SK-N-SH (cell line): ENCODE measurements at regions not wholly inside any gene's neighbourhood (a gene's known extent, or its start where the extent isn't known, plus 50 kb on each side); places are given as distances from the start of the nearest gene placed in this dataset.
"Not testable (repeated sequence)": the region's sequence is repeated elsewhere in the genome, so short reads cannot be mapped to it uniquely, and the experiment has no call there.

Experiments
- CTCF ChIA-PET: fragments of 300-600, 350-600 bp; formaldehyde crosslinking; extraction: SDS; loops from one replicate; lab custom pipeline; 2021; lab: Yijun Ruan, JAX
- POLR2A ChIA-PET: fragments of 350-600 bp; sonication (Branson Sonifier 250); formaldehyde crosslinking; extraction: SDS; loops from one replicate; lab custom pipeline; 2020; ENCODE audit warnings: antibody characterized with exemption, inconsistent platforms; lab: Yijun Ruan, JAX
- DNase-seq: peaks from one replicate; pipeline ENCODE4 v3.0.0; 2012
- H2AFZ ChIP-seq: fragments of 200-600 bp; sonication (generic); 2 replicates; pipeline ENCODE4 v1.8.1; 2016; ENCODE audit warnings: antibody characterized with exemption, mild to moderate bottlenecking, low read depth
- H3F3A ChIP-seq: fragments of 200-600 bp; sonication (generic); replicated peaks from 2 replicates; pipeline ENCODE3; 2016; ENCODE audit warnings: antibody characterized with exemption, mild to moderate bottlenecking; ENCODE audit not compliant: insufficient read depth
- H3K27ac ChIP-seq, 2 experiments: fragments of 200-500 bp in 1 of 2; fragments of 200-600 bp in 1 of 2; sonication (Bioruptor generic) in 1 of 2; sonication (generic), shearing (Covaris generic) in 1 of 2; 2 replicates each; pipeline versions ENCODE4 v1.5.1 to v1.6.1; 2014 to 2016; ENCODE audit warnings: low read depth in 2 of 2, inconsistent platforms in 1 of 2, low read length in 1 of 2, mild to moderate bottlenecking in 1 of 2, mixed read lengths in 1 of 2
- H3K27me3 ChIP-seq: fragments of 200-600 bp; sonication (generic), shearing (Covaris generic); 2 replicates; pipeline ENCODE4 v1.6.1; 2016; ENCODE audit warnings: mixed run types; ENCODE audit not compliant: insufficient read depth
- H3K36me3 ChIP-seq, 2 experiments: fragments of 200-500 bp in 1 of 2; fragments of 200-600 bp in 1 of 2; sonication (Bioruptor generic) in 1 of 2; sonication (generic) in 1 of 2; replicated peaks in 1 of 2; 2 replicates each; pipeline versions ENCODE3 to v1.5.1; 2014 to 2016; ENCODE audit warnings: low read length in 1 of 2, mild to moderate bottlenecking in 1 of 2; ENCODE audit not compliant: insufficient read depth in 2 of 2, control insufficient read depth in 1 of 2
- H3K4me1 ChIP-seq, 2 experiments: fragments of 200-500 bp in 1 of 2; fragments of 200-600 bp in 1 of 2; sonication (Bioruptor generic) in 1 of 2; sonication (generic), shearing (Covaris generic) in 1 of 2; 2 replicates each; pipeline versions ENCODE4 v1.5.1 to v1.6.1; 2014 to 2016; ENCODE audit warnings: low read depth in 1 of 2, low read length in 1 of 2, mixed run types in 1 of 2; ENCODE audit not compliant: insufficient read depth in 2 of 2, control insufficient read depth in 1 of 2
- H3K4me2 ChIP-seq: fragments of 200-600 bp; sonication (generic), shearing (Covaris generic); 2 replicates; pipeline ENCODE4 v1.6.1; 2017; ENCODE audit warnings: mixed run types
- H3K4me3 ChIP-seq, 2 experiments: fragments of 200-500 bp in 1 of 2; fragments of 200-600 bp in 1 of 2; sonication (Bioruptor generic) in 1 of 2; sonication (generic), shearing (Covaris generic) in 1 of 2; 2 replicates each; pipeline versions ENCODE4 v1.5.1 to v1.8.1; 2014 to 2016; ENCODE audit warnings: low read depth in 2 of 2, inconsistent platforms in 1 of 2, low read length in 1 of 2, mild to moderate bottlenecking in 1 of 2, mixed read lengths in 1 of 2, moderate library complexity in 1 of 2
- H3K79me2 ChIP-seq: fragments of 200-600 bp; sonication (generic); 2 replicates; pipeline ENCODE4 v1.8.1; 2017; ENCODE audit warnings: mild to moderate bottlenecking; ENCODE audit not compliant: insufficient read depth
- H3K9ac ChIP-seq: fragments of 200-600 bp; sonication (generic); 2 replicates; pipeline ENCODE4 v1.6.1; 2017; ENCODE audit warnings: mixed run types
- H3K9me2 ChIP-seq: fragments of 200-600 bp; sonication (generic); 2 replicates; pipeline ENCODE4 v1.6.1; 2017; ENCODE audit warnings: mixed run types
- H3K9me3 ChIP-seq: fragments of 200-600 bp; sonication (generic); 2 replicates; pipeline ENCODE4 v1.6.1; 2017; ENCODE audit warnings: mixed run types, mild to moderate bottlenecking, moderate library complexity
- H4K20me1 ChIP-seq: fragments of 200-600 bp; sonication (generic); 2 replicates; pipeline ENCODE4 v1.6.1; 2017; ENCODE audit warnings: mild to moderate bottlenecking, mixed run types; ENCODE audit not compliant: insufficient read depth
- CHD2 ChIP-seq: fragments of 150-350 bp; IDR thresholded peaks from 2 replicates; pipeline ENCODE4 v1.6.1; 2018; ENCODE audit warnings: low read length; ENCODE audit not compliant: partially characterized antibody
- ELF1 ChIP-seq: IDR thresholded peaks from 2 replicates; pipeline ENCODE4 v1.4.0; 2012
- EZH2phosphoT487 ChIP-seq: fragments of 200-600 bp; sonication (generic); IDR thresholded peaks from 2 replicates; pipeline ENCODE4 v1.6.1; 2017; ENCODE audit warnings: low read depth, mixed run types, mild to moderate bottlenecking, antibody characterized with exemption, moderate library complexity, borderline replicate concordance
- FOXJ3 ChIP-seq: sonication (generic); formaldehyde crosslinking; IDR thresholded peaks from 2 replicates; pipeline ENCODE4 v1.5.1; 2020; ENCODE audit warnings: mild to moderate bottlenecking, missing genetic modification reagents
- JUND ChIP-seq: IDR thresholded peaks from 2 replicates; pipeline ENCODE4 v1.4.0; 2012
- MAX ChIP-seq: IDR thresholded peaks from 2 replicates; pipeline ENCODE4 v1.4.0; 2012; ENCODE audit warnings: low read depth
- NRF1 ChIP-seq: IDR thresholded peaks from 2 replicates; pipeline ENCODE4 v1.6.1; 2012; ENCODE audit warnings: low read depth, mild to moderate bottlenecking, low read length
- PBX3 ChIP-seq: IDR thresholded peaks from 2 replicates; pipeline ENCODE4; 2012
- POLR2AphosphoS5 ChIP-seq: IDR thresholded peaks from 2 replicates; pipeline ENCODE4 v1.6.1; 2012; ENCODE audit warnings: low read depth, low read length
- RAD21 ChIP-seq: IDR thresholded peaks from 2 replicates; pipeline ENCODE4 v1.6.1; 2012; ENCODE audit warnings: mild to moderate bottlenecking, low read length
- RCOR1 ChIP-seq: fragments of 150-350 bp; IDR thresholded peaks from 2 replicates; pipeline ENCODE4 v1.6.1; 2017; ENCODE audit warnings: antibody characterized with exemption, low read length
- REST ChIP-seq: IDR thresholded peaks from 2 replicates; pipeline ENCODE4 v1.6.1; 2012; ENCODE audit warnings: mild to moderate bottlenecking, low read depth, low read length, moderate library complexity
- RFX5 ChIP-seq: IDR thresholded peaks from 2 replicates; pipeline ENCODE4 v1.6.1; 2012; ENCODE audit warnings: mild to moderate bottlenecking, improper control_type of control experiment, low read length
- SMC3 ChIP-seq: IDR thresholded peaks from 2 replicates; pipeline ENCODE4 v1.6.1; 2012; ENCODE audit warnings: low read depth, low read length, improper control_type of control experiment
- TEAD4 ChIP-seq: IDR thresholded peaks from 2 replicates; pipeline ENCODE4 v1.4.0; 2012; ENCODE audit warnings: mild to moderate bottlenecking, borderline replicate concordance; ENCODE audit not compliant: insufficient read depth
- USF1 ChIP-seq: IDR thresholded peaks from 2 replicates; pipeline ENCODE4 v1.4.0; 2012; ENCODE audit warnings: low read depth, borderline replicate concordance
- USF2 ChIP-seq: fragments of 150-350 bp; IDR thresholded peaks from 2 replicates; pipeline ENCODE4 v1.6.1; 2017; ENCODE audit warnings: antibody characterized with exemption, low read length, low read depth, borderline replicate concordance
- YY1 ChIP-seq: IDR thresholded peaks from 2 replicates; pipeline ENCODE4 v1.4.0; 2012; ENCODE audit warnings: low read depth, mild to moderate bottlenecking
- ZBTB33 ChIP-seq: IDR thresholded peaks from 2 replicates; pipeline ENCODE4 v1.4.0; 2012; ENCODE audit warnings: low read depth, borderline replicate concordance
- WGBS: methylation state at CpG from one replicate; pipeline ENCODE4 v1.1.6; 2017; ENCODE audit warnings: low lambda C conversion rate; 5-methylcytosine and 5-hydroxymethylcytosine counted together

GRCh38 chr15:99493461-99493860, 72.3 kb upstream of the MEF2A start:
- Histone ChIP-seq H3K9me2 (no peaks in the 10 kb centered on the region), H3K27ac (no peak overlapping the region), H2AFZ (no peak overlapping the region), H3K79me2 (no peaks in the 10 kb centered on the region), H4K20me1 (no peaks in the 10 kb centered on the region), H3K4me3 (no peak overlapping the region), H3K4me2 (no peak overlapping the region), H3K36me3 (no peaks in the 10 kb centered on the region), H3K9me3 (no peaks in the 10 kb centered on the region), H3K9ac (no peak overlapping the region), H3K4me1 (no peaks in the 10 kb centered on the region), H3F3A (no peaks in the 10 kb centered on the region), H3K27me3 (no peaks in the 10 kb centered on the region)
- no peak for DNase-seq
- ChIA-PET CTCF (no interaction called here), POLR2A (no interaction called here)
- TF ChIP-seq POLR2AphosphoS5: no peak
- TF ChIP-seq USF1: no peak
- no peak for TF ChIP-seq REST
- no peak for TF ChIP-seq RAD21
- no peak for TF ChIP-seq FOXJ3 (CRISPR knock-in tag)
- TF ChIP-seq TEAD4: no peak
- TF ChIP-seq ELF1: no peak
- no peak for TF ChIP-seq SMC3
- TF ChIP-seq JUND: no peak
- no peak for TF ChIP-seq PBX3
- TF ChIP-seq CHD2: no peak
- TF ChIP-seq RCOR1: no peak
- no peak for TF ChIP-seq EZH2phosphoT487
- no peak for TF ChIP-seq ZBTB33
- no peak for TF ChIP-seq YY1
- TF ChIP-seq USF2: no peak
- no peak for TF ChIP-seq NRF1
- no peak for TF ChIP-seq MAX
- TF ChIP-seq RFX5: no peak
- WGBS: 89% methylated on average over 10 of the region's 11 CpGs

GRCh38 chr15:99494536-99495233, 71.1 kb upstream of the MEF2A start:
- H3K4me2 ChIP-seq, POLR2A ChIA-PET, H2AFZ ChIP-seq, H3K4me1 ChIP-seq, H3F3A ChIP-seq, H3K27me3 ChIP-seq, H3K4me3 ChIP-seq, DNase-seq, H3K36me3 ChIP-seq, H3K9me3 ChIP-seq, CTCF ChIA-PET, H3K27ac ChIP-seq, H3K9ac ChIP-seq, H4K20me1 ChIP-seq, H3K79me2 ChIP-seq, H3K9me2 ChIP-seq: not testable (repeated sequence)
- 95% methylated on average over 11 of the region's 40 CpGs for WGBS
